Keratinocyte (primary cell): ENCODE measurements at regions not wholly inside any gene's neighbourhood (a gene's known extent, or its start where the extent isn't known, plus 50 kb on each side); places are given as distances from the start of the nearest gene placed in this dataset.
"Not testable (repeated sequence)": the region's sequence is repeated elsewhere in the genome, so short reads cannot be mapped to it uniquely, and the experiment has no call there.

Experiments used
- DNase-seq: peaks from one replicate; pipeline ENCODE4 v3.0.0-alpha.2; 2011; ENCODE audit warnings: low read depth, missing footprints, low spot score
- FAIRE-seq: peaks from 2 replicates; lab custom pipeline; 2011; peaks lifted over from hg19 to GRCh38; lab: Jason Lieb, UNC
- H2AFZ ChIP-seq: 2 replicates; pipeline ENCODE4 v1.6.0; 2012; ENCODE audit warnings: low read length, control low read depth, inconsistent platforms; ENCODE audit not compliant: control insufficient read depth
- H3K27ac ChIP-seq: 2 replicates; pipeline ENCODE4 v1.5.1; 2011; ENCODE audit warnings: low read length; ENCODE audit not compliant: control insufficient read depth, insufficient read depth
- H3K27me3 ChIP-seq: 3 replicates; pipeline ENCODE4 v1.6.0; 2011; ENCODE audit warnings: low read length; ENCODE audit not compliant: control insufficient read depth, insufficient read depth; ENCODE audit errors: extremely low read depth
- H3K36me3 ChIP-seq, 2 experiments: 2 replicates in 1 of 2; 3 replicates in 1 of 2; pipeline ENCODE4 v1.5.1; 2011; ENCODE audit warnings: low read length in 2 of 2, mild to moderate bottlenecking in 1 of 2; ENCODE audit not compliant: control insufficient read depth in 2 of 2, insufficient read depth in 2 of 2; ENCODE audit errors: extremely low read depth in 1 of 2
- H3K4me1 ChIP-seq: 3 replicates; pipeline ENCODE4 v1.5.1; 2011; ENCODE audit warnings: low read length; ENCODE audit not compliant: control insufficient read depth, insufficient read depth; ENCODE audit errors: extremely low read depth
- H3K4me2 ChIP-seq: 3 replicates; pipeline ENCODE4 v1.6.0; 2011; ENCODE audit warnings: low read depth, low read length; ENCODE audit not compliant: control insufficient read depth, insufficient read depth; ENCODE audit errors: extremely low read depth
- H3K4me3 ChIP-seq, 3 experiments: fragments of 200-600 bp in 1 of 3; sonication (generic) in 1 of 3; 2 replicates in 2 of 3; 3 replicates in 1 of 3; pipeline ENCODE4 v1.5.1; 2011 to 2016; ENCODE audit warnings: low read length in 3 of 3, mild to moderate bottlenecking in 3 of 3, control low read depth in 2 of 3, inconsistent platforms in 1 of 3, low read depth in 1 of 3, mixed read lengths in 1 of 3, mixed run types in 1 of 3, moderate library complexity in 1 of 3; ENCODE audit not compliant: control insufficient read depth in 2 of 3, insufficient read depth in 2 of 3; ENCODE audit errors: extremely low read depth in 1 of 3
- H3K79me2 ChIP-seq: 2 replicates; pipeline ENCODE4 v1.6.0; 2012; ENCODE audit warnings: low read length; ENCODE audit not compliant: control insufficient read depth, insufficient read depth
- H3K9ac ChIP-seq: 3 replicates; pipeline ENCODE4 v1.6.0; 2011; ENCODE audit warnings: low read length; ENCODE audit not compliant: control insufficient read depth, insufficient read depth; ENCODE audit errors: extremely low read depth
- H3K9me1 ChIP-seq: 3 replicates; pipeline ENCODE4 v1.6.0; 2011; ENCODE audit warnings: low read length; ENCODE audit not compliant: control insufficient read depth, insufficient read depth; ENCODE audit errors: extremely low read depth
- H3K9me3 ChIP-seq: 2 replicates; pipeline ENCODE4 v1.5.1; 2012; ENCODE audit warnings: low read depth, low read length; ENCODE audit not compliant: control insufficient read depth
- H4K20me1 ChIP-seq: 3 replicates; pipeline ENCODE4 v1.6.0; 2011; ENCODE audit warnings: low read length; ENCODE audit not compliant: control insufficient read depth, insufficient read depth; ENCODE audit errors: extremely low read depth
- CTCF ChIP-seq, 3 experiments: IDR thresholded peaks in 1 of 3; conservative IDR thresholded peaks in 1 of 3; optimal IDR thresholded peaks in 1 of 3; 2 replicates in 2 of 3; 3 replicates in 1 of 3; pipeline versions ENCODE3 to v1.5.1; 2011; ENCODE audit warnings: low read length in 3 of 3, mild to moderate bottlenecking in 3 of 3, moderate library complexity in 2 of 3, control low read depth in 1 of 3, inconsistent platforms in 1 of 3; ENCODE audit not compliant: insufficient read depth in 2 of 3; ENCODE audit errors: extremely low read depth in 1 of 3
- EZH2 ChIP-seq: IDR thresholded peaks from one replicate; pipeline ENCODE4 v1.6.1; 2012; ENCODE audit warnings: inconsistent platforms, mild to moderate bottlenecking, low read length, moderate library complexity
- dilution Hi-C: fragments of 300-500 bp; cut with MboI; formaldehyde crosslinking; loops from one replicate; pipeline ENCODE4 v1.7.0; 2020; ENCODE audit warnings: low sequenced_read_pairs; ENCODE audit not compliant: extremely low pct_ligation_motif_present

- no peak overlapping the region for H2AFZ ChIP-seq
- no peaks in the 10 kb centered on the region for H3K79me2 ChIP-seq
- FAIRE-seq (no peak), DNase-seq (no peak)
- dilution Hi-C loops: no loop called here
- no peak overlapping the region for H3K4me3 ChIP-seq
- H3K9me1 ChIP-seq: no peaks in the 10 kb centered on the region
- no peak overlapping the region for H3K9ac ChIP-seq
- H3K36me3 ChIP-seq: no peaks in the 10 kb centered on the region
- H3K4me2 ChIP-seq: no peak overlapping the region
- no peaks in the 10 kb centered on the region for H3K4me1 ChIP-seq
- no peak for TF ChIP-seq EZH2
- no peak for TF ChIP-seq CTCF (optimal IDR thresholded peaks at IDR 0.05 in 1 of 3, IDR thresholded peaks at IDR 0.05 in 1 of 3, conservative IDR thresholded peaks at IDR 0.05 in 1 of 3; ENCODE audit: extremely low read depth in 1 of 3, insufficient read depth in 2 of 3, low read length in 3 of 3)
- peaks cover 5% of the 10 kb centered on the region for H3K9me3 ChIP-seq
- H4K20me1 ChIP-seq: no peaks in the 10 kb centered on the region
- no peaks in the 10 kb centered on the region for H3K27me3 ChIP-seq
- no peak overlapping the region for H3K27ac ChIP-seq
Measured at GRCh38 chr13:64078480-64078936, 2662.9 kb upstream of the PCDH20 start.

- Histone ChIP-seq H3K4me2 (no peak overlapping the region), H4K20me1 (no peaks in the 10 kb centered on the region), H3K36me3 (no peaks in the 10 kb centered on the region), H3K27me3 (no peaks in the 10 kb centered on the region), H3K4me1 (no peaks in the 10 kb centered on the region), H2AFZ (no peak overlapping the region), H3K27ac (no peak overlapping the region), H3K9me3 (peaks cover 5% of the 10 kb centered on the region), H3K79me2 (no peaks in the 10 kb centered on the region), H3K4me3 (no peak overlapping the region), H3K9me1 (no peaks in the 10 kb centered on the region), H3K9ac (no peak overlapping the region)
- TF ChIP-seq EZH2 (no peak), CTCF (optimal IDR thresholded peaks at IDR 0.05 in 1 of 3, IDR thresholded peaks at IDR 0.05 in 1 of 3, conservative IDR thresholded peaks at IDR 0.05 in 1 of 3; ENCODE audit: extremely low read depth in 1 of 3, insufficient read depth in 2 of 3, low read length in 3 of 3) (no peak)
- DNase-seq: no peak
- no peak for FAIRE-seq
- dilution Hi-C loops: no loop called here
Measured at GRCh38 chr13:64078025-64078424, 2662.4 kb upstream of the PCDH20 start.

GRCh38 chr13:64077132-64077835 lies 2661.6 kb upstream of the PCDH20 start:
- H2AFZ ChIP-seq, DNase-seq, H3K79me2 ChIP-seq, FAIRE-seq, H3K9me3 ChIP-seq, H4K20me1 ChIP-seq, H3K27ac ChIP-seq, H3K9ac ChIP-seq, H3K9me1 ChIP-seq, dilution Hi-C loops, H3K27me3 ChIP-seq, H3K36me3 ChIP-seq, H3K4me2 ChIP-seq, H3K4me3 ChIP-seq, H3K4me1 ChIP-seq: not testable (repeated sequence)
